GM19240 (cell line): ENCODE measurements at regions not wholly inside any gene's neighbourhood (a gene's known extent, or its start where the extent isn't known, plus 50 kb on each side); places are given as distances from the start of the nearest gene placed in this dataset.

Experiments used
- DNase-seq: peaks from one replicate; pipeline ENCODE4 v3.0.0; 2011; ENCODE audit warnings: low spot score; ENCODE audit not compliant: insufficient read length

- DNase-seq, result no peak
These were observed 256.9 kb downstream of the GPATCH2 start for GRCh38 chr1:217373761-217374701.

GRCh38 chr1:217372049-217372970 lies 258.6 kb downstream of the GPATCH2 start:
- no peak for DNase-seq

DNA sequence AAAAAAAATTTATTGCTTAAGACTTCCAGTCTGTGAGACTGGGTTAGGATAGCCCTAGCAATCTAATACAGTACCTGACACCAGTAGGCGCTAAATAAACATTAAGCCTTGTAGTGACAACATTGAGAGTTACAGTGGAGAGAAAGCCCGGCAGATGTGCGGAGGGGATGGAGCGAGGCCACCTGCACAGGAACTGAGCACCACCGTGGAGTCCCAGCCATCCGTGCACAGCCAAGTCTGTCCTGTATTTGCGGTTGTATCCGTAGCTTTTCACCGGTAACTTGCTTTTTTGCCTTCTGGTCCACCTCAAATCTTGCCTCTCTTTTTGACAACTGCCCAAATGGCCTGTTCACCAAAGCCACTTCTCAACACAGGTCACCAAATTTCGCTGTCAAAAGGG lies 260.1 kb downstream of the GPATCH2 start:
- no peak for DNase-seq

DNA sequence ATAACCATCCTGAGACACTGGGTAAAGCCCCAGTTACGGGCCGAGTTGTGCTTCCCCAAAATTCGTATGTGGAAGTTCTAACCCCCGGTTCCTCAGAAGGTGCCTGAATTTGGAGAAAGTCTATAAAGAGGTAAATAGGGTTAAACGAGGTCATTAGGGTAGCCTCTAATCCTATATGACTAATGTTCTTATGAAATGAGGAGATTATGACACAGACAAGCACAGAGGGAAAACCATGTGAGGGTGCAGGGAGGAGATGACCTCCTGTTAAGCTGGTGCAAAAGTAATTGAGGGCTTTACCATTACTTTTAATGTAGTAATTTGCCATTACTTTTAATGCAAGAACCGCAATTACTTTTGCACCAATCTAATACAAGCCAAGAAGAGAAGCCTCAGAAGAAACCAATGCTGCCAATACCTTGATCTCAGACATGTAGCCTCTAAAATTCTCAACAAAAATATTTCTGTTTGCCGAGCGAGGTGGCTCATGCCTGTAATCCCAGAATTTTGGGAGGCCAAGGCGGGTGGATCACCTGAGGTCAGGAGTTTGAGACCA lies 260.8 kb downstream of the GPATCH2 start:
- no peak for DNase-seq

DNA sequence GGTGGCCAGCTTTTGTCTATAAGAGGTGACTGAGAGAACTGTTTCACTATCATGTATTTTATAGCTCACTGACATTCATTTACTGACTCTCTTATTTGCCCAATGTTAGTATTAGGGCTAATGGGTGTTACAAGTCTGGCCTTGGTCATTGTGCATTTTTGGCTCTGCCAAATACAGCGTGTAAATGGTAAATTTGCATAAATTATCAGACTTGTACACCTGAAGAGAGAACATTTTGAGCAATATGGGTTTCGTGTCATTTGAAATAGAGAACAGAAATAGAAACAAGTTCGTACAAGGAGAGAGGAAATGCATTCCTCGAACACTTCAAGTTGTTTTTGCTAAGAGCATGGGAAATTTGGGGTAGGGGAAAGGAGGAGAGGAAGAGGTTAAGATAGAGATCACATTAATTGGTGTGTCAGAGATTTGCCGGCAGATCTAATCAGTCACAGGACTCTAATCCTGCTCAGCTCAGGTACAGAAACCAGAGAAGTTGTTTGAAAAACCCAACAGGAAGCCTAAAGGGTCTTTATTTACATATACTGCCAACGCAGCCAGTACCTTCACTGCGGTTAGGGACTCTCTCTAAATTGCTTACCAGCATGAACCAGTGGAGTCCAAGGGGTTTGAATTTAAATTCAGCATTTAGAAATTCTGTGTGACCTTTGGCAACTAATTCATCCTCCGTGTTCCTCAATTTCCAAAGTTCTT lies 261.5 kb downstream of the GPATCH2 start:
- peak; percentile 6 for DNase-seq

GRCh38 chr1:217364220-217364619 lies 266.7 kb downstream of the GPATCH2 start:
- no peak for DNase-seq

GRCh38 chr1:217363319-217363718 lies 267.6 kb downstream of the GPATCH2 start:
- no peak for DNase-seq

DNA sequence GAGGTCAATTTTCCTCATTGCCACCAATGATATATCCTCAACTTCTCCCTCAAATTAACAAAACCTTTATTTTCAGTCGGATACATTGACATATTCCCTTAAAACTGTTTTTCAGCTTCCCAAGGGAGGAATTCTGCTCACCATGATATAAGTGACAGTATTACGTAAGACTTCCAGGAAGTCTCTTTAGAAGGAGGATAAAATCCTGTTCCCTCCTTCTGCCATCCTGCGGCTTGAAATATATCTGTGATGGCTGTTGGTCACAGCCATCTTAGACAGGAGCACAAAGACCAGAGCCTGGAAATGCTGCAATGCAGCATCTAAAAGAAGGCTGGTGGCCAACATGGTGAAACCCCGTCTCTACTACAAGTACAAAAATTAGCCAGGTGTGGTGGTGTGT lies 270.4 kb downstream of the GPATCH2 start:
- DNase-seq, result no peak

- DNase-seq, result no peak
These were observed 276.0 kb downstream of the GPATCH2 start for GRCh38 chr1:217354895-217355294.

DNA sequence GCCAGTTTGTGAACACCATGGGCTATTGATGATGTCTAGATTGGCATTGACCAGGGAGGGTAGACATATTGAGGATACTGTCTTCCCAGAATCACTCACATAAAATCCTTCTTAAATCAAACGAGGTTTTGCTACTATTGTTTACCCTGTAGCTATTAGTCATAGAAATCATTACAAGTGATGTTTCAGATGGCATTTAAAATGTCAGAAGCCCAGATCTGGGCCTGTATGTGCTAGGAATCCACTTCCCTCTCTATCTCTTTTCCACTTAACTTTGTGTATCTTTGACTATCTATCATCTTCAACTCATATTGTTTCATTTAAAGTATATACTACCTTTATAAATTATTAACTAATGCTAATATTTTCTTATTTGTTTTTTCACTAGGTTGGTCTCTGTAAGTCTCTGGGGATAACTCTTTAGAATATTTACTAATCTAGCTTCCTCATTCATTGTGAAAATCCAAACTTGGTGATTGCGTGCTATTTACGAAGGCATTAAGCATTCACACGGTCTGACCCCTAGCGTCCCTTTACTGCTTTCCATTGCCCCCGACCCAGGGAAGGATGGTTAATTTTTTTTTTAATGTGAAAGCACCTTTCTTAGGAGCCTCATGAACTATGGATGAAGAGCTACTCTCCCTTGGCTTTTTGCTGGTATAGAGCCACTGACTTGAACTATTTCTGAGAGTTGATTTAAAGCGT lies 281.8 kb downstream of the GPATCH2 start:
- DNase-seq, result no peak

GRCh38 chr1:217344712-217345111 lies 286.2 kb downstream of the GPATCH2 start:
- DNase-seq, result no peak

GRCh38 chr1:217343907-217344306 lies 287.0 kb downstream of the GPATCH2 start:
- no peak for DNase-seq

- DNase-seq, result no peak
These were observed 288.8 kb downstream of the GPATCH2 start for GRCh38 chr1:217342105-217342504.

DNA sequence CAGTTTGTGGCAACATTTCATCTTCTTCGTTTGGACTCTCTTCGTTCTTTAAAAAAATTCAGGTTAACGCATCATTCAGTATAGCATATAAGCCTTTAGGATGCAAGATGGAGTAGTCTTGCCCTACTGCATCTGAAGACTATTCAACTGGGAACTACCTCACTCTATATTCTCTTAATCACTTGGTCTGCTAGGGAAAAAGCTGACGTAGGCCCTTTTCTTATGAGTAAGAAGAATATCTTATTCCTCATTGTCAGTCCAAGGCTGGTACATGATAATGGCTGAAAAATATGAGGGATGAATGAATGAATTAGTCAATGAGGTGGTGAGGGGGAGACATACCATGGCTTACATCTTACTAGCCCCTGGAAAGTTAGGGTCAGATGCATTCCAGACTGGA lies 294.2 kb downstream of the GPATCH2 start:
- DNase-seq, result no peak

DNA sequence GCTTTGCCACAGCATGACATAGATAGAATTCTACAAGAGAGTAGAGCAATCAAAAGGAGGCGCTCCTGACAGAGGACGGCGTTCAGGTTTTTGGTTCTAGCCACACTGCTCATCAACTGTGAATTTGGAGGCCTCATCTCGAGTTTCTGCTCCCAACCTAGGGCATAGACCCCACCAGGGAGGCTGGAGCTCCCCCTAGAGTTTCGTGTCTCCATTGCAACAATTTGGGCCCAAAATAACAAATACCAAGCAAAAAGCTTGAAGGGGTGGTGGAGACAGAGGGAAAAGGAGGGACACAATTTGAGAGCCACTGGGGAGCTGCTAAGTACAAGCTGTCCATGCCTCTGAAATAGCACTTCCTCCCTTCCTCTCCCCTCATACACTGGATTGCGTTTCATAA lies 297.0 kb downstream of the GPATCH2 start:
- peak; percentile 22 for DNase-seq

- no peak for DNase-seq
These were observed 298.3 kb downstream of the GPATCH2 start for GRCh38 chr1:217332431-217333065.

GRCh38 chr1:217331698-217332097 lies 299.2 kb downstream of the GPATCH2 start:
- DNase-seq, result no peak

GRCh38 chr1:217327901-217328300 lies 303.0 kb downstream of the GPATCH2 start:
- DNase-seq, result no peak

- DNase-seq, result peak; percentile 27
These were observed 308.1 kb downstream of the GPATCH2 start for GRCh38 chr1:217322834-217323233.

GRCh38 chr1:217315346-217315745 lies 315.5 kb downstream of the GPATCH2 start:
- DNase-seq, result no peak
